OCI-LY1 (cell line): ENCODE measurements at regions not wholly inside any gene's neighbourhood (a gene's known extent, or its start where the extent isn't known, plus 50 kb on each side); places are given as distances from the start of the nearest gene placed in this dataset.

Experiments
- CTCF ChIP-seq: fragments of 200-600 bp; sonication (generic), shearing (Covaris generic); IDR thresholded peaks from 2 replicates; pipeline ENCODE4 v1.5.1; 2017; ENCODE audit warnings: mild to moderate bottlenecking, antibody characterized with exemption, low read length, moderate library complexity, mixed read lengths
- EZH2 ChIP-seq: fragments of 200-600 bp; sonication (generic), shearing (Covaris generic); IDR thresholded peaks from 2 replicates; pipeline ENCODE4 v1.8.0; 2017; ENCODE audit warnings: borderline replicate concordance, mixed run types, mild to moderate bottlenecking, antibody characterized with exemption, low read length, moderate library complexity, mixed read lengths

GRCh38 chr2:155766342-155767115 lies 566.0 kb downstream of the NR4A2 start:
- TF ChIP-seq CTCF = no peak
- TF ChIP-seq EZH2 = no peak
